ENCODE measurements at regions not wholly inside any gene's neighbourhood (a gene's known extent, or its start where the extent isn't known, plus 50 kb on each side); places are given as distances from the start of the nearest gene placed in this dataset.

DNA sequence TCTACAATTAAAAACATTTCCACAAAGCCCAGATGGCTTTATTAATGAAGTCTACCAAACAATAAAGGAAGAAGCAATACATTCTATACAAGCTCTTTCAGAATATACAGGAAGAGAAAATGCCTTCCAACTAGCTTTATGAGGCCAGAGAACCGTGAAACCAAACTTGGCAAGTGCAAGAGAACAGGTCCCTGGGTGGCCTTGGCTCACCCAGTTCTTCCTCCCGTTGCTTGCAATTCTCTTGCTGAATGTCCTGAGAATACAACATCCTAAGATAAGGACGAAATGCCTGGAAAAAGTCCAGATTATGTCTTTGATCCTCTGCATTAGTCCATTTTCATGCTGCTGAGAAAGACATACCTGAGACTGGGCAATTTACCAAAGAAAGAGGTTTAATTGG lies 204.9 kb downstream of the MAD2L1 start:
- H3K36me3 ChIP-seq (ENCODE audit: insufficient read depth, low read depth, low read length), result no peaks in the 10 kb centered on the region
- no peaks in the 10 kb centered on the region for H3K27me3 ChIP-seq (ENCODE audit: insufficient read depth, low read length)
- H3K9ac ChIP-seq (ENCODE audit: low read depth, low read length), result no peak overlapping the region
- peaks cover 3% of the 10 kb centered on the region; the same call in 1 of the 2 replicates for H3K4me1 ChIP-seq (ENCODE audit: insufficient read depth, low read length)
- no peaks in the 10 kb centered on the region for H3K9me3 ChIP-seq (ENCODE audit: insufficient read depth, low read depth, low read length)
- no peak overlapping the region for H3K27ac ChIP-seq (ENCODE audit: low read length)
- no peak overlapping the region for H3K4me3 ChIP-seq (ENCODE audit: low read length)

DNA sequence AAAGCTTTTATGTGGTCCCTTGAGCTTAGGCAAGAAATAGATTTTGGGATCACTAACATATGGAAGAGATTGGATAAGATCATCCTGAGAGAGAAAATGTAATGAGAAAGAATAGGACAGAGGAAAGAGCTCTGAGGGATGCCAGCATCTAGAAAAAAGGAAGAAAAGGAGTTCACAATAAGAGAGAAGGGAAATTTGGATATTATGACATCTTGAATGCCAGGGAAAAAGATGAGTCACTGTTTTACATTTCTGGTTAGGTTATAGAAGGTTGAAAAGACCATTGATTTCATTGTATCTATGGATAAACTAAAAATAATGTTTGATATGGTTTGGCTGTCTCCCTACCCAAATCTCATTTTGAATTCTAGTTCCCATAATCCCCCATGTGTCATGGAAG lies 208.5 kb downstream of the MAD2L1 start:
- Histone ChIP-seq H3K9ac (ENCODE audit: low read depth, low read length) (no peak overlapping the region), H3K27ac (ENCODE audit: low read length) (no peak overlapping the region), H3K4me3 (ENCODE audit: low read length) (no peak overlapping the region; the same call in 1 of the 2 replicates), H3K9me3 (ENCODE audit: insufficient read depth, low read depth, low read length) (no peaks in the 10 kb centered on the region), H3K4me1 (ENCODE audit: insufficient read depth, low read length) (peaks cover 3% of the 10 kb centered on the region; the same call in 1 of the 2 replicates), H3K36me3 (ENCODE audit: insufficient read depth, low read depth, low read length) (no peaks in the 10 kb centered on the region), H3K27me3 (ENCODE audit: insufficient read depth, low read length) (no peaks in the 10 kb centered on the region)

DNA sequence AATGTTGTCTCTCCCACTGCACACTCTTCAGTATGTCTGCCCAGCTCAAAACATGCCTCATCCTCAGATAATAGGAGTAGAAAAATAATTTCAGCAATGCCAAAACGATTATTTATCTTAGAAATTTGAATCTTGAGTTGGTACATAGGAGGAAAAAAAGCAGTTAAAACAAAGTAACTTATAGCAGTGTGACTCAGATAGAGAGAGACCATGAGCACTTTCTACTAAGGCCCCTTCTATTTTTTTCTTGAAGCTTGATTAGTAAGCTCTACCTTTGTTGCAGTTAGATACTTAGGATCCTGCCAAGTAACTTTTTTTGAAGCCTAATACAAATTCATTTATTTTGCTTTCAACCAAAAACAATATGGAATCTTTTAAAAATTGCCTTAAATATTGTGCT lies 212.3 kb downstream of the MAD2L1 start:
- no peak overlapping the region for H3K27ac ChIP-seq (ENCODE audit: low read length)
- no peaks in the 10 kb centered on the region for H3K36me3 ChIP-seq (ENCODE audit: insufficient read depth, low read depth, low read length)
- H3K9ac ChIP-seq (ENCODE audit: low read depth, low read length), result no peak overlapping the region
- H3K27me3 ChIP-seq (ENCODE audit: insufficient read depth, low read length), result no peaks in the 10 kb centered on the region
- H3K9me3 ChIP-seq (ENCODE audit: insufficient read depth, low read depth, low read length), result no peaks in the 10 kb centered on the region
- no peak overlapping the region for H3K4me3 ChIP-seq (ENCODE audit: low read length)
- peaks cover 3% of the 10 kb centered on the region; the same call in 1 of the 2 replicates for H3K4me1 ChIP-seq (ENCODE audit: insufficient read depth, low read length)

DNA sequence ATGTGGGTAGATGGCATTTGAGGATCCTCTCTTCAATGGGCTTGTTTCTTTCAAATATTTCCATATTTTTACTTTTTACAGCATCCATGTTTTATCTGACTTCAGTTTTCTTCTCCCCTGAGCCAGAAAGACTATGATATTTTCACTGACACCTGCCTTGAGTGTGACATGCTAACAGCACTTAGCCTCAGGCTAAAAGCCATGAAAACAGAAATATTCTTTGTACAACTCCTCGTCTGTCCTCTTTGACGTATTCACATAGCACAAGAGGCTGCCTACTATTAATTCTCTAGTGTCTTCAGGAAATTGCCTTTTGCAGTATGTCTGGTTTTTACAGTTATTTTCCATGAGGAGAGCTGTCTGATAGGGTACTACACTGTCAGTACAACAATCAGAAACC lies 215.0 kb downstream of the MAD2L1 start:
- no peak overlapping the region for H3K9ac ChIP-seq (ENCODE audit: low read depth, low read length)
- H3K4me3 ChIP-seq (ENCODE audit: low read length), result no peak overlapping the region
- H3K4me1 ChIP-seq (ENCODE audit: insufficient read depth, low read length), result no peaks in the 10 kb centered on the region
- no peak overlapping the region for H3K27ac ChIP-seq (ENCODE audit: low read length)
- no peaks in the 10 kb centered on the region; the same call in 1 of the 2 replicates for H3K9me3 ChIP-seq (ENCODE audit: insufficient read depth, low read depth, low read length)
- H3K36me3 ChIP-seq (ENCODE audit: insufficient read depth, low read depth, low read length), result no peaks in the 10 kb centered on the region
- no peaks in the 10 kb centered on the region for H3K27me3 ChIP-seq (ENCODE audit: insufficient read depth, low read length)

DNA sequence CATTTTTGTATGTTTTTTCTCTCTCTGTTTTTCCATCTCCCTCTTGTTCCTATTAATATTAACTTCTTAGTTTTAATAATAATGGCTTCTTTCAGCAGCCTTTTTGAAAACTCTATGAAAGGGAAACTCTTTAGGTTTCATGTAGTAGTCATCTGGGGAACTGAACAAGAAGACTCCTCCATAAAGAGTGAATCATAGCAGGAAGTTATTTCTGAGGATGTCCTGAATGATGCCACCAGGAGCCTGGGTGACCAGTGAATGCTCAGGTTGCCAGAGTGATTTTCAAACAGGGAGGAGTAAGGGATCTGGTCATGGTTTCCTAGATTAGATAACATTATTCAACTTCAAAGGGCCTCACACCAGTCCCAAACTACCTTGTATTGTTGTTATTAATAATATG lies 212.8 kb upstream of the PDE5A start:
- Histone ChIP-seq H3K36me3 (ENCODE audit: insufficient read depth, low read depth, low read length) (no peaks in the 10 kb centered on the region), H3K4me3 (ENCODE audit: low read length) (no peak overlapping the region), H3K27me3 (ENCODE audit: insufficient read depth, low read length) (no peaks in the 10 kb centered on the region), H3K9ac (ENCODE audit: low read depth, low read length) (no peak overlapping the region), H3K9me3 (ENCODE audit: insufficient read depth, low read depth, low read length) (peaks cover 4% of the 10 kb centered on the region; the same call in 1 of the 2 replicates), H3K27ac (ENCODE audit: low read length) (no peak overlapping the region), H3K4me1 (ENCODE audit: insufficient read depth, low read length) (no peaks in the 10 kb centered on the region)

DNA sequence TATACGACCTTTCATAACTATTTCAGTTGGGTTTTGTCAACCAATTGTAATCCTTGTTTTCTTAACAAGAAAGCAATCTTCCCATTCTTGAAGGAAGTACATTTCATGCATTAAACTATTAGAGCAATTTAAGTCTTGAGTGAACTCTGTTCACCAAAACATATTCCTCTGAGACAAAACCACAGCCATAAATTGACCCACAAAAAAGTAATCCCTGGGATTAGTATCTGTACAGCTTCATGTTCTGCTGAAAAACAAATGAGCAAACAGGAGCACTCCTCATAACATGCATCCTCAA lies 207.0 kb upstream of the PDE5A start:
- peaks cover 4% of the 10 kb centered on the region; the same call in 1 of the 2 replicates for H3K9me3 ChIP-seq (ENCODE audit: insufficient read depth, low read depth, low read length)
- H3K4me1 ChIP-seq (ENCODE audit: insufficient read depth, low read length), result no peaks in the 10 kb centered on the region; the same call in 1 of the 2 replicates
- H3K27ac ChIP-seq (ENCODE audit: low read length), result no peak overlapping the region
- H3K36me3 ChIP-seq (ENCODE audit: insufficient read depth, low read depth, low read length), result no peaks in the 10 kb centered on the region
- no peak overlapping the region for H3K9ac ChIP-seq (ENCODE audit: low read depth, low read length)
- no peak overlapping the region for H3K4me3 ChIP-seq (ENCODE audit: low read length)
- H3K27me3 ChIP-seq (ENCODE audit: insufficient read depth, low read length), result no peaks in the 10 kb centered on the region

DNA sequence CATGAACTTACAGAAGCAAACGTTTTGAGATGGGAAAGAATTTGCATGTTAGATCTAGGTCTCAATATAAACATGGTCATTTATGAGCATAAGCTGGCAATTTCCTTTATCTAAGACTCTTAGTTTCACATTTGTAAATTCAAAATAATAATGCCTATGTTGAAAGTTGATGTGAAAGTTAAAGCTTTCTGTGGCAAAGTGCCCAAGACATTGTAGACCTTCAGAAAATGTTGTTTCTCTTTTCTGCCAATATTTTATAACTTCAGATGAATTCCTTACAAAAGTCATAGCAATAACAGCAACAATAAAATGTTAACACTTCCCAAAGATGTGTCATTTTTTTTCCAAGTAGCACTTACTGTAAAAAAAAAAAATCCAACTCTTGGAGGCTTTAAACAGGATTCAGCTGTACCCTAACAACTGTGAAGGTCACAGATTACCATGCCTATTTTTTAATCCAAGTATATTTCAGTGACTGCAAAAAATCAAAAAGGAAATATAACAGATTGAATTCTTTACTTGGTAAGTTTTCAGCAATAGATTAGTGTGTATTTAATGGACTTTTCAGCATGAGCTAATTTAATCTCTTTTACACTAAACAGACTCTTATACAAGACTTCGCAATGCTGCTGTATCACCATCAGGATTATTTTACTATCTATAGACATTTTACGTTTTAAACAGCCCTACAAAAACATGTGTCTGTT lies 206.5 kb upstream of the PDE5A start:
- Histone ChIP-seq H3K4me3 (ENCODE audit: low read length) (no peak overlapping the region), H3K9me3 (ENCODE audit: insufficient read depth, low read depth, low read length) (peaks cover 4% of the 10 kb centered on the region; the same call in 1 of the 2 replicates), H3K36me3 (ENCODE audit: insufficient read depth, low read depth, low read length) (no peaks in the 10 kb centered on the region), H3K27ac (ENCODE audit: low read length) (no peak overlapping the region), H3K27me3 (ENCODE audit: insufficient read depth, low read length) (no peaks in the 10 kb centered on the region), H3K9ac (ENCODE audit: low read depth, low read length) (no peak overlapping the region), H3K4me1 (ENCODE audit: insufficient read depth, low read length) (no peaks in the 10 kb centered on the region; the same call in 1 of the 2 replicates)

DNA sequence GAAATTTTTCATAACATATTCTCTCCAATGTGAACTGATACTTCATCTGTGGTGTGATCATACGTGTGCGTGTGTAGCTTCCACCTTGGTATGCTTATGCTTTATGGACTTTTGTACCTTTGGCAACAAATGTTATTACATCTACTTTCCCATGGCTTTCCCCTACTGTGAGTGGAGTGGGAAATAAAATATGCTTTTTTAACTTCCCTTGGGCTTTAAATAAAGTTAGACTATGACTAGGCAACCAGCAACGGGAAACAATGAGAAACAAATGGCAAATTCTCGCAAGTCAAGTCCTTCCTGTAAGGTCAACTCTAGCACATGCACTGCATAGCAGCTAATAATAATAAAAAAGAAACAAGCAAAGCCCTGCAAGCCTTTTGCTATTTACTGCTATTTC lies 205.0 kb upstream of the PDE5A start:
- Histone ChIP-seq H3K4me1 (ENCODE audit: insufficient read depth, low read length) (no peaks in the 10 kb centered on the region; the same call in 1 of the 2 replicates), H3K9me3 (ENCODE audit: insufficient read depth, low read depth, low read length) (no peaks in the 10 kb centered on the region), H3K27me3 (ENCODE audit: insufficient read depth, low read length) (no peaks in the 10 kb centered on the region), H3K9ac (ENCODE audit: low read depth, low read length) (no peak overlapping the region), H3K36me3 (ENCODE audit: insufficient read depth, low read depth, low read length) (no peaks in the 10 kb centered on the region), H3K27ac (ENCODE audit: low read length) (no peak overlapping the region), H3K4me3 (ENCODE audit: low read length) (no peak overlapping the region)

DNA sequence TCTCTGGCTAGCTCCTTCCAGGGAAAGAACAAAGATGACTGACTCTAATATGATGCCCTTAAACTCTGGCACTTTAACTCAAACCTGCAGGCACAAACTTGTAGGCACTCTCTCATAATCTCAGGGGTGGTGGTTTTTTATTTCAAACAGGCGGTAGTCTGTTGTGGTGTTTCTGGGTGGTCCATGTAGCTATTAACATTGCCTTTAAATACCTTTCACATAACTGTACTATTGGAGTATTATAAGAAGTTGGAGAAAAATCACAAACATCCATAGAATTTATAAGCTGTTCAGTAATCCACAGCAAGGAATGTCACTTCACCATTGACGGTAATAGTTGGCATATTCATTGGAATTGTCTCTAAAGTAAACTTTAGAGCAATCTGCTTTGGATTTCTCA lies 204.2 kb upstream of the PDE5A start:
- Histone ChIP-seq H3K4me3 (ENCODE audit: low read length) (no peak overlapping the region), H3K4me1 (ENCODE audit: insufficient read depth, low read length) (no peaks in the 10 kb centered on the region; the same call in 1 of the 2 replicates), H3K9ac (ENCODE audit: low read depth, low read length) (no peak overlapping the region), H3K27me3 (ENCODE audit: insufficient read depth, low read length) (no peaks in the 10 kb centered on the region), H3K27ac (ENCODE audit: low read length) (no peak overlapping the region), H3K9me3 (ENCODE audit: insufficient read depth, low read depth, low read length) (no peaks in the 10 kb centered on the region), H3K36me3 (ENCODE audit: insufficient read depth, low read depth, low read length) (no peaks in the 10 kb centered on the region)

DNA sequence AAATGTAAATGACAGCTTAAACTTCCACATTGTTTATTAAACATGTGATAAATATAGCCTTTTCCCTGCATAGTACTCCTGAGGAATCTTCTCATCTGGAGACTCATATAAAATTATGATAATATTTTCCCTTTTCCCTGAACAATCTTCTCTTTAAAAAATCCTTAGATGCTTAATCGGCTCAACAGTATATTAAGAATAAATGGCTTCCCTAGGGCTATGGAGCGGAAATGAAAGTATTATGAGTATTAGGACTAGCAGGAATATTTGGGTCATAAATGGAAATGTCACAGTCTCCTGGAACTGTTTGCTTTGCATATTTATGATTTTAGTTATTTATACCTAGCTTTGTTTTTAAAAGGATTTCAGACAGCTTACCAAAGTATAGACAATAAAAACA lies 200.7 kb upstream of the PDE5A start:
- H3K9me3 ChIP-seq (ENCODE audit: insufficient read depth, low read depth, low read length), result no peaks in the 10 kb centered on the region
- H3K9ac ChIP-seq (ENCODE audit: low read depth, low read length), result no peak overlapping the region
- no peaks in the 10 kb centered on the region for H3K27me3 ChIP-seq (ENCODE audit: insufficient read depth, low read length)
- H3K4me3 ChIP-seq (ENCODE audit: low read length), result no peak overlapping the region
- no peak overlapping the region for H3K27ac ChIP-seq (ENCODE audit: low read length)
- no peaks in the 10 kb centered on the region for H3K36me3 ChIP-seq (ENCODE audit: insufficient read depth, low read depth, low read length)
- no peaks in the 10 kb centered on the region; the same call in 1 of the 2 replicates for H3K4me1 ChIP-seq (ENCODE audit: insufficient read depth, low read length)

DNA sequence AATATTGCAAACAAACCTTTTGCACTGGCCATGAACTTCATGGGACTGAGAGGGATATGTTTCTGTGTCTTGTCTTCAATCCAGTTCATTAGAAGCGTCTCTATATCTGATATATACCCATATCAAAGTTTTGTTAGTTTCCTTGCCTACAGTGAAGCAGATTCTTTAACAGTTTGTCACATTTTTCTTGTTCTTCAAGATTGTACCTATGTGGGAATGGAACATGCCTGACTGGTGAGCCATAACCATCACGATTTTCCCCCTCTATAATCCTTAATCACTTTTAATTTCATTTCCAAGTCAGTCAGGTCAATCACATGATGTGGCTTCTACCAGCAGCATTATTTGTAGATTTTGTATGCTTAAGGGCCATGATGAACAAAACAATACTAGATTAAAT lies 197.1 kb upstream of the PDE5A start:
- Histone ChIP-seq H3K9me3 (ENCODE audit: insufficient read depth, low read depth, low read length) (no peaks in the 10 kb centered on the region), H3K4me3 (ENCODE audit: low read length) (no peak overlapping the region), H3K9ac (ENCODE audit: low read depth, low read length) (no peak overlapping the region), H3K27ac (ENCODE audit: low read length) (no peak overlapping the region), H3K27me3 (ENCODE audit: insufficient read depth, low read length) (no peaks in the 10 kb centered on the region), H3K4me1 (ENCODE audit: insufficient read depth, low read length) (no peaks in the 10 kb centered on the region), H3K36me3 (ENCODE audit: insufficient read depth, low read depth, low read length) (no peaks in the 10 kb centered on the region)

DNA sequence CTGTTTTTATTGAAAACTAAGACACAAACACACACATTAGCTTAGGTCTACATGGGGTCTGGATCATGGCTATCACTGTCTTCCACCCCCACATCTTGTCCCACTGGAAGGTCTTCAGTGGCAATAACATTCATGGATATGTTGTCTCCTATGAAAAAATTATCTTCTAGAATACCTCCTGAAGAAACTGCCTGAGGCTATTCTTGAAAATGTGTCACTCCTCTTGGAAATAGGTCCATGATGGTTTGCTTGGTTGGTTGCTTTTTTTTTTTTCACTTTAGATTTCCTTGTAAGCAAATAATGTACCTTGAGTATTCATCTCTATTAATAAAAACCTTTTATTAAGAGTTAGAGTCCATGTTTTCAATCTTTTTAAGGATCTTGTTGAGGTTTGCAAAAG lies 195.3 kb upstream of the PDE5A start:
- Histone ChIP-seq H3K4me3 (ENCODE audit: low read length) (no peak overlapping the region), H3K9ac (ENCODE audit: low read depth, low read length) (no peak overlapping the region), H3K9me3 (ENCODE audit: insufficient read depth, low read depth, low read length) (no peaks in the 10 kb centered on the region), H3K36me3 (ENCODE audit: insufficient read depth, low read depth, low read length) (no peaks in the 10 kb centered on the region), H3K4me1 (ENCODE audit: insufficient read depth, low read length) (no peaks in the 10 kb centered on the region), H3K27me3 (ENCODE audit: insufficient read depth, low read length) (no peaks in the 10 kb centered on the region), H3K27ac (ENCODE audit: low read length) (no peak overlapping the region)

Data from iPS-20b (cell line).